ENCODE measurements at regions not wholly inside any gene's neighbourhood (a gene's known extent, or its start where the extent isn't known, plus 50 kb on each side); places are given as distances from the start of the nearest gene placed in this dataset.

DNA sequence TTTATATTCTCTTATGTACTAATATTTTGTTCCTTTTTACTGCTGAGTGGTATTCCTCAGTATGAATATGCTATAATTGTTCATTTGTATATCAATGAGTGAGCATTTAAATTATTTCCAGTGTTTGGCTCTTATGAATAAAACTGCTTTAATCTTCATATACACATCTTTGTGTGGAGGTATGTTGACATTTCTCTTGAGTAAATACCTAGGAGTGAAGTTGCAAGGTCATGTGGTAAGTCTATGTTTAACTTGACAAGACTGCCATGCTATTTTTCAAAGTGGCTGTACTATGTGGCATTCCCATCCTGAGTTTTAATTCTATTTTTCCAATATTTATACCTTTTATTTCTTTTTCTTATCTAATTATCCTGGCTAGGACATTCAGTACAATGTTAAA, 124.2 kb downstream of the ADSS2 start:
- no peak overlapping the region for H3K9ac ChIP-seq (ENCODE audit: low read depth, low read length, poor library complexity)
- H2AFZ ChIP-seq (ENCODE audit: low read length) = no peak overlapping the region
- H3K36me3 ChIP-seq (replicated peaks in 1 of 2; ENCODE audit: control insufficient read depth in 2 of 2, insufficient read depth in 2 of 2, low read length in 2 of 2) = no peaks in the 10 kb centered on the region
- H3K4me3 ChIP-seq (ENCODE audit: low read length in 2 of 2) = no peak overlapping the region
- no peak overlapping the region for H3K14ac ChIP-seq (ENCODE audit: low read length)
- no peak overlapping the region for H4K91ac ChIP-seq (ENCODE audit: low read depth, low read length, poor library complexity)
- H2BK15ac ChIP-seq (ENCODE audit: low read length) = no peak overlapping the region
- H3K4me1 ChIP-seq (ENCODE audit: control insufficient read depth in 2 of 2, insufficient read depth in 1 of 2, low read depth in 1 of 2, low read length in 2 of 2) = peaks cover 0 to 5% of the 10 kb centered on the region in 2 donors
- H3K79me1 ChIP-seq (ENCODE audit: low read depth, low read length) = no peaks in the 10 kb centered on the region
- H2AK5ac ChIP-seq (ENCODE audit: low read depth, low read length) = no peak overlapping the region
- H3K4ac ChIP-seq (ENCODE audit: low read length) = no peak overlapping the region
- H3K27ac ChIP-seq (replicated peaks; ENCODE audit: low read length) = no peak overlapping the region
- DNase-seq (ENCODE audit: low spot score) = no peak
- H3K18ac ChIP-seq (ENCODE audit: low read length) = no peak overlapping the region
- H4K8ac ChIP-seq (ENCODE audit: low read depth, low read length) = no peak overlapping the region
- H3K23ac ChIP-seq (ENCODE audit: low read depth, low read length, poor library complexity) = no peak overlapping the region
- H3K4me2 ChIP-seq (ENCODE audit: insufficient read depth, low read length, poor library complexity, severe bottlenecking) = no peak overlapping the region
- H2BK5ac ChIP-seq (ENCODE audit: low read length) = no peak overlapping the region
- H3K9me3 ChIP-seq (replicated peaks in 1 of 2; ENCODE audit: control insufficient read depth in 2 of 2, insufficient read depth in 1 of 2, low read depth in 1 of 2, low read length in 2 of 2) = peaks cover 0 to 12% of the 10 kb centered on the region in 2 donors
- no peak overlapping the region for H2BK120ac ChIP-seq (ENCODE audit: low read depth, low read length)
- no peaks in the 10 kb centered on the region for H3K27me3 ChIP-seq (ENCODE audit: control insufficient read depth in 3 of 3, insufficient read depth in 3 of 3, low read depth in 1 of 3, low read length in 3 of 3)
- H2BK12ac ChIP-seq (ENCODE audit: low read length) = no peak overlapping the region

DNA sequence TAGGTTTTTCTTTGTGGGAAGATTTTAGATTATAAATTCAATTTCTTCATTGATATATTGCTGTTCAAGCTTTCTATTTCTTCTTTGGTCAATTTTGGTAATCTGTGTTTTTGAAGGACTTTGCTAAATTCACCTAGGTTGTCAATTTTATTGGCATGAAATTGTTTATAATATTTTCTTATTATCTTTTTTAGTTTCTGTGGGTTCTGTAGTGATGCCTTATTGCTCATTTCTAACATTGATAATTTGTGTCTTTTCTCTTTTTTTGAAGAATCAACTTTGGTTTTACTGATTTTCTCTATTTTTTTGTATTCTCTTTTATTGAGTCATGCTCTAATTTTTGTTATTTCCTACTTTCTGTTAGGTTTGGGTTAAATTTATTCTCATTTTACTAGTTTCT, 123.2 kb downstream of the ADSS2 start:
- H3K9me3 ChIP-seq (replicated peaks in 1 of 2; ENCODE audit: control insufficient read depth in 2 of 2, insufficient read depth in 1 of 2, low read depth in 1 of 2, low read length in 2 of 2) = peaks cover 0 to 10% of the 10 kb centered on the region in 2 donors
- H3K27ac ChIP-seq (replicated peaks; ENCODE audit: low read length) = no peak overlapping the region

GRCh38 chr1:244329591-244330317, 122.0 kb downstream of the ADSS2 start:
- Histone ChIP-seq H3K18ac (ENCODE audit: low read length) (no peak overlapping the region), H3K23ac (ENCODE audit: low read depth, low read length, poor library complexity) (no peak overlapping the region), H3K79me1 (ENCODE audit: low read depth, low read length) (no peaks in the 10 kb centered on the region), H2BK15ac (ENCODE audit: low read length) (no peak overlapping the region), H3K4ac (ENCODE audit: low read length) (no peak overlapping the region), H4K91ac (ENCODE audit: low read depth, low read length, poor library complexity) (no peak overlapping the region), H2AFZ (ENCODE audit: low read length) (no peak overlapping the region), H3K27me3 (ENCODE audit: control insufficient read depth in 3 of 3, insufficient read depth in 3 of 3, low read depth in 1 of 3, low read length in 3 of 3) (no peaks in the 10 kb centered on the region), H3K4me1 (ENCODE audit: control insufficient read depth in 2 of 2, insufficient read depth in 1 of 2, low read depth in 1 of 2, low read length in 2 of 2) (peaks cover 0 to 3% of the 10 kb centered on the region in 2 donors), H4K8ac (ENCODE audit: low read depth, low read length) (no peak overlapping the region), H3K4me3 (ENCODE audit: low read length in 2 of 2) (no peak overlapping the region), H3K9me3 (replicated peaks in 1 of 2; ENCODE audit: control insufficient read depth in 2 of 2, insufficient read depth in 1 of 2, low read depth in 1 of 2, low read length in 2 of 2) (peaks cover 0 to 10% of the 10 kb centered on the region in 2 donors), H3K27ac (replicated peaks; ENCODE audit: low read length) (no peak overlapping the region), H2BK12ac (ENCODE audit: low read length) (no peak overlapping the region), H2AK5ac (ENCODE audit: low read depth, low read length) (no peak overlapping the region), H3K9ac (ENCODE audit: low read depth, low read length, poor library complexity) (no peak overlapping the region), H2BK120ac (ENCODE audit: low read depth, low read length) (no peak overlapping the region), H3K36me3 (replicated peaks in 1 of 2; ENCODE audit: control insufficient read depth in 2 of 2, insufficient read depth in 2 of 2, low read length in 2 of 2) (no peaks in the 10 kb centered on the region), H2BK5ac (ENCODE audit: low read length) (no peak overlapping the region), H3K14ac (ENCODE audit: low read length) (no peak overlapping the region), H3K4me2 (ENCODE audit: insufficient read depth, low read length, poor library complexity, severe bottlenecking) (no peak overlapping the region)
- no peak for DNase-seq (ENCODE audit: low spot score)

More for the DNA sequence above, 123.2 kb downstream of the ADSS2 start:
- no peak overlapping the region for H2AK5ac ChIP-seq (ENCODE audit: low read depth, low read length)
- H3K4ac ChIP-seq (ENCODE audit: low read length) = no peak overlapping the region
- no peak overlapping the region for H4K8ac ChIP-seq (ENCODE audit: low read depth, low read length)
- no peak overlapping the region for H3K14ac ChIP-seq (ENCODE audit: low read length)
- no peak overlapping the region for H2BK120ac ChIP-seq (ENCODE audit: low read depth, low read length)
- H3K4me2 ChIP-seq (ENCODE audit: insufficient read depth, low read length, poor library complexity, severe bottlenecking) = no peak overlapping the region
- no peak for DNase-seq (ENCODE audit: low spot score)
- H3K4me1 ChIP-seq (ENCODE audit: control insufficient read depth in 2 of 2, insufficient read depth in 1 of 2, low read depth in 1 of 2, low read length in 2 of 2) = peaks cover 0 to 3% of the 10 kb centered on the region in 2 donors
- no peak overlapping the region for H2BK12ac ChIP-seq (ENCODE audit: low read length)
- no peak overlapping the region for H3K4me3 ChIP-seq (ENCODE audit: low read length in 2 of 2)
- no peak overlapping the region for H3K18ac ChIP-seq (ENCODE audit: low read length)
- H2BK15ac ChIP-seq (ENCODE audit: low read length) = no peak overlapping the region
- H3K23ac ChIP-seq (ENCODE audit: low read depth, low read length, poor library complexity) = no peak overlapping the region
- H4K91ac ChIP-seq (ENCODE audit: low read depth, low read length, poor library complexity) = no peak overlapping the region
- no peaks in the 10 kb centered on the region for H3K36me3 ChIP-seq (replicated peaks in 1 of 2; ENCODE audit: control insufficient read depth in 2 of 2, insufficient read depth in 2 of 2, low read length in 2 of 2)
- no peak overlapping the region for H2BK5ac ChIP-seq (ENCODE audit: low read length)
- H3K79me1 ChIP-seq (ENCODE audit: low read depth, low read length) = no peaks in the 10 kb centered on the region
- no peak overlapping the region for H3K9ac ChIP-seq (ENCODE audit: low read depth, low read length, poor library complexity)
- no peaks in the 10 kb centered on the region for H3K27me3 ChIP-seq (ENCODE audit: control insufficient read depth in 3 of 3, insufficient read depth in 3 of 3, low read depth in 1 of 3, low read length in 3 of 3)
- H2AFZ ChIP-seq (ENCODE audit: low read length) = no peak overlapping the region

DNA sequence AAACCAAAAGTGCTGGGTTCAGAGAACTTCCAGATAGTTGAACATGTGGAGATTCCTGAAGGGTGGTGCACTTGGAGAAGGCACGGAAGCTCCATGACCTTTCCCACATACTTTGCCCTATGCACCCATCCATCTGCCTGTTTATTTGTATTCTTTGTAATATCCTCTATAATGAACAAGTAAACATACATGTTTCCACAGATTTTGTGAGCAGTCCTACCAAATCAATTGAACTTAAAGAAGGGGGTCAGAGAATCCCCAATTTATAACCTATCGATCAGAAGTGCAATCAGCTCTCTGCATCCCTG, 121.4 kb downstream of the ADSS2 start:
- Histone ChIP-seq H3K4ac (ENCODE audit: low read length) (no peak overlapping the region), H2BK12ac (ENCODE audit: low read length) (no peak overlapping the region), H3K36me3 (replicated peaks in 1 of 2; ENCODE audit: control insufficient read depth in 2 of 2, insufficient read depth in 2 of 2, low read length in 2 of 2) (no peaks in the 10 kb centered on the region), H3K14ac (ENCODE audit: low read length) (no peak overlapping the region), H3K4me2 (ENCODE audit: insufficient read depth, low read length, poor library complexity, severe bottlenecking) (no peak overlapping the region), H2AK5ac (ENCODE audit: low read depth, low read length) (no peak overlapping the region), H3K4me1 (ENCODE audit: control insufficient read depth in 2 of 2, insufficient read depth in 1 of 2, low read depth in 1 of 2, low read length in 2 of 2) (peaks cover 0 to 3% of the 10 kb centered on the region in 2 donors), H2BK15ac (ENCODE audit: low read length) (no peak overlapping the region), H2BK120ac (ENCODE audit: low read depth, low read length) (no peak overlapping the region), H3K18ac (ENCODE audit: low read length) (no peak overlapping the region), H3K27ac (replicated peaks; ENCODE audit: low read length) (no peak overlapping the region), H3K27me3 (ENCODE audit: control insufficient read depth in 3 of 3, insufficient read depth in 3 of 3, low read depth in 1 of 3, low read length in 3 of 3) (no peaks in the 10 kb centered on the region), H3K79me1 (ENCODE audit: low read depth, low read length) (no peaks in the 10 kb centered on the region), H4K8ac (ENCODE audit: low read depth, low read length) (no peak overlapping the region), H3K9me3 (replicated peaks in 1 of 2; ENCODE audit: control insufficient read depth in 2 of 2, insufficient read depth in 1 of 2, low read depth in 1 of 2, low read length in 2 of 2) (peaks cover 0 to 10% of the 10 kb centered on the region in 2 donors), H2BK5ac (ENCODE audit: low read length) (no peak overlapping the region), H3K9ac (ENCODE audit: low read depth, low read length, poor library complexity) (no peak overlapping the region), H3K4me3 (ENCODE audit: low read length in 2 of 2) (no peak overlapping the region), H2AFZ (ENCODE audit: low read length) (no peak overlapping the region), H4K91ac (ENCODE audit: low read depth, low read length, poor library complexity) (no peak overlapping the region), H3K23ac (ENCODE audit: low read depth, low read length, poor library complexity) (no peak overlapping the region)
- no peak for DNase-seq (ENCODE audit: low spot score)
- no CpG with 5 or more reads among the region's 2 CpGs for WGBS, 2 donors (ENCODE audit: extremely low coverage in 2 of 2, insufficient read length in 2 of 2, insufficient replicate concordance in 1 of 2)
